ENCODE measurements at regions not wholly inside any gene's neighbourhood (a gene's known extent, or its start where the extent isn't known, plus 50 kb on each side); places are given as distances from the start of the nearest gene placed in this dataset.

DNA sequence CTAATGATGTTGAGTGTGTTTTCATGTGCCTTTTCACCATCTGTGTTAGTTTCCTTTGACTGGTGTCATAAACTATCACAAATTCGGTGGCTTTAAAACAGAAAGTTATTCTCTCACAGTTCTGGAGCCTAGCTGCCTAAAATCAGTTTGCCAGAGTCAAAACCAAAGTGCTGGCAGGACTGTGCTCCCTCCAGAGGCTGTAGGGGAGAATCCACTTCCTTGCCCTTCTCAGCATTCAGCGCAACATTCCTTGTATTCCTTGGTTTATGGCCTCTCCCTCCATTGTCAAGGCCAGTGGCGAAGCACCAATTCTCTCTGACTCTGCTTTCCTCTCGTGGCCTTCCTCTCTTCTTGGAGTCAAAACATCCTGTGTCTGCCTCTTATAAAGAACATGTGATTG, 174.2 kb upstream of the PDE3A start:
- DNase-seq (ENCODE audit: low spot score), result no peak

DNA sequence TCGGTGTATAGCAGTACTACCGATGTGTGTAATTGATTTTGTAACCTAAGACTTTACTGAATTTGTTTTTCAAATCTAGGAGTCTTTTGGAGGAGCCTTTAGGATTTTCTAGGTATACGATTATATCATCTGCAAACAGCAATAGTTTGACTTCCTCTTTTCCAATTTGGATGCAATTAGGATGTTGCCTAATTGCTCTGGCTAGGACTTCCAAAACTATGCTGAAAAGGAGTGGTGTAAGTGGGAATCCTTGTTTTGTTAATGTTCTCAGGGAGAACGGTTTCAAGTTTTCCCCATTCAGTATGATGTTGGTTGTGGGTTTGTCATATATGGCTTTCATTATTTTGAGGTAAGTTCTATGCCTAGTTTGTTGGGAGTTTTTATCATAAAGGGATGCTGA, 171.6 kb upstream of the PDE3A start:
- DNase-seq (ENCODE audit: low spot score), result no peak

DNA sequence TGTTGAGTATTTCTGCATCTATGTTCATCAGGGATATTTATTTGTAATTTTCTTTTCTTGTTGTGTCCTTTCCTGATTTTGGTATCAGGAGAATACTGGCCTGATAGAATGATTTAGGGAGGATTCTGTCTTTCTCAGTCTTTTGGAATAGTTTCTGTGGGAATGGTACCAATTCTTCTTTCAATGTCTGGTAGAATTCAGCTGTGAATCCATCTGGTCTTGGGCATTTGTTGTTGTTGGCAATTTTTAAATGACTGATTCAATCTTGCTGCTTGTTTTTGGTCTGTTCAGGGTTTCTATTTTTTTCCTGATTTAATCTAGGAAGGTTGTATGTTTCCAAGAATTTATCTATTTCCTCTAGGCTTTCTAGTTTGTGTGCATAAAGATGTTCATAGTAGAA, 170.9 kb upstream of the PDE3A start:
- DNase-seq (ENCODE audit: low spot score), result no peak

DNA sequence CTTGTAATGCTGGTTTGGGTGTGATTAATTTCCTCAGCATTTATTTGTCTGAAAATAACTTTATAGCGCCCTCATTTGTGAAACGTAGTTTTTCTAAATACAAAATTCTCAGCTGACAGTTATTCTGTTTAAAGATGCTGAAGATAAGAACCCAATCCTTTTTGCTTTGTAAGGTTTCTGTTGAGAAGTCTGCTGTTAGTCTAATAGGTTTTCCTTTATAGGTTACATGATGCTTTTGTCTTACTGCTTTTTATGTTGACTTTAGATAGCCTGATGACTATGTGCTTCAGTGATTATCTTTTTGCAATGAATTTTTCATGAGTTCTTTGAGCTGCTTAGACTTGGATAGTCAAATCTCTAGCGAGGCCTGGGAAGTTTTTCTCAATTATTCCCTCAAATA, 168.6 kb upstream of the PDE3A start:
- no peak for DNase-seq (ENCODE audit: low spot score)

DNA sequence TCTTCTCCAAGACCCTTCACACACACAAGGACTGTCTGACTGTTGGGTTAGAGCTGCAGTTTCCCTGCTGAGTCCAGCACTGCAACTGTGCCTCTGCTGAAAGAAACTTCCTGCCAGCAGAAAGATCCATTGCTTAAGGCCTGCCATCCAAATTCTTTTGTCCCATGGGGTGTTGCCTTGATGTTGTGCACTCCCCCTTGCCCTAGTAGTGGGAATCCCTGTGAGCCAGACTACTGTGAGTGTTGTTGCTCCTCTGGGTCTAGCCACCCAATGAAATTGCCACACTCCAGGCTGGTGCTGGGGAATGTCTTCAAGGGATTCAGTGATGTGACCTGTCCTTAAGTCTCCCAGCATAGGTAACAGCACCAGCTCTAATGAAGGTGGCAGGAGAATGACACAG, 166.6 kb upstream of the PDE3A start:
- no peak for DNase-seq (ENCODE audit: low spot score)

DNA sequence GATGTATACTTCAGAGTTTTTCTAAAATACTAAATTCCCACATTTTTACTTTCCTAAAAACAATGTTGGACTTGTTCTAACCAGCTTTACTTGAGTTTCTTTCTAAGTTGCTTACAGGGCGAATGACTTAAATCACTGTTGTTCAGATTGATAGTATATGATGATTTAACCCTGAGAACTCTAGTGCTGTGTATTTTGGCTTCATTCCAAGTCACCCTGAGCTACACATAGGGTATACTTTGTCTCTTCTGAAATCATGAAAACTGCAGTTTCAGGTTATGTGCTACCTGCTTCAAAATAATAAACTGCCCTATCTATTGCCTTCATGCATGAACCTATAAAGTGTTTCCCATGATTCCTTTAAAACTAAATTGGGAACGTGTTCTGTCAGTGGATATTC, 162.5 kb upstream of the PDE3A start:
- DNase-seq (ENCODE audit: low spot score), result no peak

DNA sequence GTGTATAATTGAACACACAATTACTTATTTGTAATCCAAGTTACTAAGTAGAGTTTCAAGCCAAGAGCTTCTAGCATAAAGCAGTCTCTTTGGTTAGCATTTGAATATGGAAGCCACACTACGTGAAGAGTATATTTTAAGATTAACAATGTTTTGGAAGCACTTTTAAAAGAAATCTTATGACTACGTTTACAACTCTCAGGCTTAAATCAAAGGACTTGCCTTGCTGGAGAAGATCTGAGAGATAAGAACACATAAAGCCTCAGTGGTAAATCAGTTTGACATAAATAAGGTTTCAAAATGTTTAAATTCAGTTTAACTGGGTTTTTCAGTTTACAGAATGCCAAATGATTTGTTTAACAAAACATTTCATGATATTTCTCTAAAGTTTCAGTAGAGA, 161.9 kb upstream of the PDE3A start:
- DNase-seq (ENCODE audit: low spot score), result no peak

DNA sequence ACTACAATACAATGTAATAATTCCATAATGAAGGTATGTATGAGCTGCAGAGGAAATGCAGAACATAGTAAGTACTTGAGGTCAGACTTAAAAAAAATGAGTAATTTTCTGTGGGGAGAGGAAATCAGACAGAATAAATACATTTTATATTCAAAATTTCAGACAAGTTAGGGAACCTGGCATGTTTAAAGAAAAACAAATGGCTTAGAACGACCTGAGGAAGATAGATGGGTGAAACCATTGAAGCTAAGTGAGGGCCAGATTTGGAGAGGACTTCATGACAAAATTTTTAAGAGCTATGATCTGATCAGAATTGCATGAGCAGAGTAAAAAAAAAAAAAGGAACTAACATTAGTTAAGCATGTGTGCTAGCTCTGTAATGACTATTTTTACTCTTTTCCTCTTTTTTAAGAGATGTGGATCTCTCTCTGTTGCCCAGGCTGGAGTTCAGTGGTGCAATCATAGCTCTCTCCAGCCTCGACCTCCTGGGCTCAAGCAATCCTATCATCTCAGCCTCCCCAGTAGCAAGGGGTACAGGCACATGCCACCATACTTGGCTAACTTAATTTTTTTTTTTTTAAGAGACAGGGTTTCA, 157.6 kb upstream of the PDE3A start:
- peak; percentile 30 for DNase-seq (ENCODE audit: low spot score)

DNA sequence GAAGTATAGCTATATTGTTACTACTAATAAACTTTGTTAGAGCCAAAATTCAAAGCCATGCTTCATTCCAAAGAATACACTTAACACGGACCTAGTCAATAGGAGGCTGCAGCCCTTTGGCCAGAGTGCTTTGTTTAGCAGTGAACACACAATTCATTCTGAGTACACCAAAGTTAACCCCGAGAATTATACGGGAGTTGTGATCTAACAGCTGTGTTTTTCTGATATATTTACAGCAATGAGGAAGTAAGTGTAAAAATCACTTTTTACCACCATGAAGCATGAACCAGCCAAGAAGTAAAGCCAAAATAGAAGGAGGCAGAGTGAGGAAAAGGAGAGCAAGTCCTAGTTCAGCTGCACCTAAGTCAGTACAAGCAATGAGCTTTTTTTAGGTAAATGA, 156.8 kb upstream of the PDE3A start:
- DNase-seq (ENCODE audit: low spot score), result peak; percentile 37

DNA sequence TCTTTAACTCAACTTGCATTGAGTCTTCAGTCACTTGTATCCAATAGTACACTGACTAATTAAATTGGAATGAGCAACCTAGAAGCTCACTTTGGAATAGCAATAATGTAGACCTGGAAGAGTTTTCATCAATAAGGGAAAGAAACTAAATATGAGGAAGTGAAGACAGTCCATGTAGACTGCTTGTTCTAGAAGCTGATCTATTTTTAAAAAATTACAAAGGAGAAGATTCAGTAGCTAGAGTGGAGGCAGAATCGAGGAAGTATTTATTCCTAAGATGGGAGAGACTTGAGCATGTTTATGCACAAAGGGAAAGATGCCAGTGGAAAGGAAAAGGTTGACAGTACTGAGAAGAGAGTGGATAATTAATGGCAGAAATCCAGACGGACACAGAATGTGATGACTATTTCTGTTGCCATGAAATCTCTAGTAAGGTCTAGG, 156.3 kb upstream of the PDE3A start:
- DNase-seq (ENCODE audit: low spot score), result peak; percentile 69

DNA sequence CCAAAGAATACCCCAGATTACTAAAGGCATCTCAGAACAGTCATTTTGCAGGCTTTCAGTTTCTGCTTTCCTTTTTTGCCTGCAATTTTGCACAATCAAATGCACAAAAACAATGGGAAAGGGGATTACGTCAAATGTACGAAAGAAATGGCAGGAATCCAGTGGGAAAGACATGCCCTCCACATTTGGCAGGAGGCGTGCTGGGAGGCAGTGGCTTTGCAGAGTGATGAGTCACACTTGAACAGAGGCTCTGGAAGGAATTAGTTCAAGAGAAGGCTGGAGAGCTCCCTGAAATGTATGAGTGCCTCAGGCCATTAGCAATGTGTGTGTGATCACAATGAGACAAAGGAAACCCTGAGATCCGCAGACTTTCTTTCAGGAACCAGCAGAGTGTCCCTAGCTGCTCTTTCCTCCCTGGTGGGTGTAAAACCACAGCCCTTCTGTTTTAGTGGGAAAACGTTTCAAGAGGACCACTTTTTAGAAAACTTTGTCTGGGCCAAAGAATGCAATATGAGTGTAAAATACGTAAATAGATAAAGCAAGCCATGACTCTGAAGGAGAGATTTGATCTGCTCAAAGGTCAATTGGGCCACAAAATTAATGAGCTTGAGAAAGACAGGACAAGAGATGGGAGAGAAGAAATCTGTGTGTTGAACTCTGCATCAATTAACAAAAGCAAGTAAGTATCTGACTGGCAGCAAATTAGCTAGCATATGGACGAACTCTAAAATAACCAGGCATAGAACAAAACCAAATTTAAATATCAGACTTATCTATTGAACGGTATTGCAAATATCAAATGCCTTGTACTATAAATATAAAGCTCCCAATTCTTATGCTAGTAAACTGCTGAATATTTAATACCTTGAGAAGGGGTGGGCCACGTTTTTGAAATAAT, 155.4 kb upstream of the PDE3A start:
- DNase-seq (ENCODE audit: low spot score), result peak; percentile 90

DNA sequence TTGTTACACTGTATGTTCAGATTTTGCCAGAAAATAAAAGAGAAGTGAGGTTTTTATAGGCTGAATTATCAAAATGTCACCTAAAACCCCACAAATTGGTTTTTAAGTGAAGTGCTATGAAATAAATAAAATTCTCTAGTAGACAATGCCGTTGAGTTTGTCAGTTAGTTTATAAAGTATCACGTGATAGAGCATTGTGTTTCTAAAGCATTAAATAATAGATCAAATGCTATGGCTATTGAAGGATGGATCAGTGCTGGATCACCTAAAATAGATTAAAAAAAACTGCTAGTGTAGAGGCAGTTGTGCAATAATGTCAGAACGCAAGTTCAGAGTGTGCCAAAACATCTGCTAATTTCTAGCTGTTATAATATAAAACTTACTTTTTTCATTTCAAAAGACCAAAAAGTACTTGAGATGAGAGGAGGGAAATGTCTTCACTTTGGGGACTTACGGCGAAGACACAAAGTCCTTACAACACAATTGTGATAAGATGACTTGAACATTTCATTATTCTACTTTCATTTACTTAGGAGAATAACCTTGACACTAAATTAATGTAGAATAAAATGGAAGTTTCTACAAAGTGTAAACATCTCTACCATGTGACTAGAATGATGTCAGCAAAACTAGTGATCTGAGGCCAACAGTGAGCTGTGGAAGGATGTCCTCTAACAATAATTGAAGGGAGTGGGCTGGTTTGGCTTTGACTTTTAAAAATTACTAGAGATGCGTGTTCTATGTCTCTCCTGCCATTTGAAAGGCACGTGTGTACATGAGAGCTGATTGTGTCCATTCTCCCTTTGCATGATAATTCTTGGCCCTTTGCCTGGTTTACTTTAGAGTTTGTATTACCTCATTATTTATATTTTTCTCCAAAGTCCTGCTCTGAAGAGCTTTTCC, 154.4 kb upstream of the PDE3A start:
- no peak for DNase-seq (ENCODE audit: low spot score)

DNA sequence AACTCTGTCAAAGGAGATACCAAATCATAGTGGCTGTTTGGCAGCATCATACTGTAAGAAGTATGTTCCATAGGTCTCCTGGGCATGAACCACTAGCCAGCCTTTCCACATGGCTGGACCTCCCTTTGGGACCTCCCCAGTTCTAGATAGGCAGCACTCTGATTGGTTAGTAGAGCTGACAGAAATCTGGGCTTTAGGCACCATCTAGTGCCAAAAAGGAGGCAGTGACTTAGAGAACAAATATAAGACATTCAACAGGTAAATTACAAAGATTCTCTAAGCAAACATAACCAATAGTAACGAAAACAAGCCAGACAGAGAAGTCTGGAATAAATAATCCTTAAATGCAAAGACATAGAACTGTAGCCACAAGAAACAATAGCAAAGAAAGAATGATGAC, 148.0 kb upstream of the PDE3A start:
- no peak for DNase-seq (ENCODE audit: low spot score)

DNA sequence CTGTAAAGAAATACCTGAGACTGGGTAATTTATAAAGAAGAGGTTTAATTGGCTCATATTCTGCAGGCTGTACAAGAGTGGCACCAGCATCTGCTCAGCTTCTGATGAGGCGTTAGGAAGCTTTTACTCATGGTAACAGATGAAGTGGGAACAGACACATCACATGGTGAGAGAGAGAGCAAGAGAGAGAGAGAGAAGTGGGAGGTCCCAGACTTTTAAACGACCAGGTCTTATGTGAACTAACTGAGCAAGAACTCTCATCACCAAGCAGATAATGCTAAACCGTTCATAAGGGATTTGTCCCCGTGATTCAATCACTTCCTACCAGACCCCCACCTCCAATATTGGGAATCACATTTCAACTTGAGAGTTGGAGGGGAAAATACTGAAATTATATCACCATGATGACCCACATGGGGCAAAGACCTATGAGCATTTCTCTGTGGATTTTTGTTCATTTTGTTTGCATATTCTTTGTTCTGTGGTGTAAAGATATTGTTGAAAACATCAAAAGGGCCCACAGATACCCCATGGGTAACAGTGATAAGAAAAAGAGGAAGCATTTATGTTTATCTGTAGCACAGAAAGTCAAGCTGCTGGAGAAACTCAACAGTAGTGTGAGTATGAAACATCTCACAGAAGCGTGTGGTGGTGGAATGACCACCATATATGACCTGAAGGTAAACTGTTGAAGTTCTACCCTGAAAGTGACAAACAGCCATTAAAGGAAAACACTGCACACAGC, 135.2 kb upstream of the PDE3A start:
- DNase-seq (ENCODE audit: low spot score), result no peak

DNA sequence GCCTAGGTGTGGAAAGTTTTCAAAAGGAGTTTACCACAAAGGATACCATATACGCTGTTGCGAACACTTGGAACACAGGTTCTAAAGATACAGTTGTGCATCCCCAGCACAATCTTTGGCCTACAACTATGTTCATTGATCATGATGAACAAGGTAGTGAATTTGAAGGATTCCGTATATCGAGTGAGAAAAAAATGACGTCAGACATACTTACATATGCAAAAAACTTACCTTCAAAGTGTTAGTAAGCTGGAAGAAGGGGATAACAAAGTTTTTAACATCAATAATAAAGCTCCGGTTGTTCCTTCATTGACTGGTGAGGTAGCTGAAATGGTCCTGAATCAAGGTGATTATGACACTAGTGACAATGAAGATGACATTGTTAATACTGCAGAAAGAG, 133.9 kb upstream of the PDE3A start:
- DNase-seq (ENCODE audit: low spot score), result no peak

DNA sequence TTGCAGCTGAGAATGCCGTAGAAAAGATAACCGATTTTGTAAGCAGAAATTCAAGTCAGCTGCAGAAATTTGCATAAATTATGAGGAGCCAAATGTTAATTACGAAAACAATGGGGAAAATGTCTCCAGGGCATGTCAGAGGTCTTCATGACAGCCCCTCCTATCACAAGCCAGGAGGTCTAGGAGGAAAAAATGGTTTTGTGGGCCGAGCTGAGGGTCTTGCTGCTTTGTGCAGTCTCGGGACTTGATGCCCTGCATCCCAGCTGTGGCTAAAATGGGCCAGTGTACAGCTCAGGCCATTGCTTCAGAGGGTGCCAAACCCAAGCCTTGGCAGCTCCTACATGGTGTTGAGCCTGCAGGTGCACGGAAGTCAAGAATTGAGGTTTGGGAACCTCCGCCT, 131.2 kb upstream of the PDE3A start:
- DNase-seq (ENCODE audit: low spot score), result no peak

DNA sequence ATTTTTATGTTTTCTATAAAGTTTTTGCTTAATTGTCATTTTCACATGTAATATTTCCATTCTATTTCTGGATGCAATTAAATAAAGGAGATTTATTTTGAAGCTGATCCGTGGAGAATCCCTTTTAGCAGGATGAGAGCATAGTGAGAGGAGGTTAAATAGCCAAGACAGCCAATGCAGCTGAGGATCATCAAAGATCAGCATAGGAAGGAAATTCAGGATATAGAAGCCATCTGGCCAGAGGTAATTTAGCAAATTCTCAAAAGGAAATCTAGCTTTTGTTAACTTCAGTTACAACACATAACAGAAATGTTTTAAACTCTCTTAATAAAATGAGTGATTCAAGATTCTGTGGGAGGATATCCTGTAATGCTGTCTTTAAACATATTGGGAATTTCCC, 122.8 kb upstream of the PDE3A start:
- DNase-seq (ENCODE audit: low spot score), result no peak

DNA sequence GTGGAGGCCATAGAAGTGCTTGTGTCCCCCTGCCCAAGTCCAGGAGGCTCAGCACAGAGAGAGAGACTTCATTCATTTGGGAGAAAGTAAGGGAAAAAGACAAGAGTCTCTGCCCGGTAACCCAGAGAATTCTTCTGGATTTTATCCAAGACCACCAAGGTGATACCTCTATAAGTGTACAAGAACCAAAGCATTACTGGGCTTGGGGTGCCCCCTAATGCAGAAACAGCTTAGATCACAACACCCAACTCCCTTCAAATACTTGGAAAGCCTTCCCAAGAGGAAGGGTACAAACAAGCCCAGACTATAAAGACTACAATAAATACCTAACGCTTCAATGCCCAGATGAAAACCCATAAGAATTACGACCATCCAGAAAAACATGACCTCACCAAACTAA, 119.7 kb upstream of the PDE3A start:
- DNase-seq (ENCODE audit: low spot score), result no peak

DNA sequence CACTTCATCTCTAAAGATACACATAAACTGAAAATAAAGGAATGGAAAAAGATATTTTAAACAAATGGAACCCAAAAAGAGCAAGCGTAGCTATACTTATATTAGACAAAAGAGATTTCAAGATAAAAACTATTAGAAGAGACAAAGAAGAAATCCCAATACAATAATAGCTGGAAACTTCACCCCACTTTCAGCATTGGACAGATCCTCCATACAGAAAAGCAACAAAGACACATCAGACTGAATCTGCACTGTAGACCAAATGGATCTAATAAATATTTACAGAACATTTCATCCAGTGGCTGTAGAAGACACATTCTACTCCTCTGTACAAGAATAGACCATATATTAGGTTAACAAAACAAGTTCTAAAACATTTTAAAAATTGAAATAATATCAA, 117.6 kb upstream of the PDE3A start:
- no peak for DNase-seq (ENCODE audit: low spot score)

DNA sequence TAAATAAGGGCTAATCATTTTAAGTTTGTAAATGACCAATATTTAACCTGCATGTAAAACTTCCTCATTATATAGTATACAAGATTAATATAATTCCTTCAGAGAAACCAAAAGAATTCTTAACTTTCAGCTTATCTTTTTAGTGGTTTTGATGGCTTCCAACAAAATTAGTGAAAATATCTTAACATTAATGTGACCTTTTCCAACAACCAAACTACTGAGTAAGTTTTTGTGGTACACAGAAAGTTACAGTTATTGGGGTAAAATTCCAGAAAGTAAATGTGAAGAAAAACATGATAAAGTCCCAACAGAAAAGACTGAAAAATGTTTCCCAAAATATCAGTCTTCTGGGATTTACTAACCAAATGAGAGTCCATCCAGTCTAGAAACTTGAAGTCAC, 111.0 kb upstream of the PDE3A start:
- no peak for DNase-seq (ENCODE audit: low spot score)

DNA sequence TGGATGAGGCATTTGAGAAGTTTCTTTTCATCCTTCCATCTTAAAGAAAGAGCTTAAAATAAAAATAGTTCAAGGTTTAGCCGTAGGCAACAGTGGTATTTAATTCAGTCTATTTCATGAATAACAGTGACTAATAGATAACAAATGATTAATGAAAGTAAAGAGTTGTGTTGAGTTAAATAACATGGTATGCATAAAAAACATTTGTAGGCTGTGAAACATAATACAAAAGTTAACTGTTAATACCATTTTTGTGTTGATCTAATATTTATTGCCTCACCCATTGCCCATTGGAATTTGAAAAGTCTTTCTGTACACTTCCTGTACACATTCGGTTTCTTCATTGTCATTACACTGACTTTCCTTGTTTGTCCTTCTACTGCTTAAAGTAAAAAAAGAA, 108.6 kb upstream of the PDE3A start:
- no peak for DNase-seq (ENCODE audit: low spot score)

DNA sequence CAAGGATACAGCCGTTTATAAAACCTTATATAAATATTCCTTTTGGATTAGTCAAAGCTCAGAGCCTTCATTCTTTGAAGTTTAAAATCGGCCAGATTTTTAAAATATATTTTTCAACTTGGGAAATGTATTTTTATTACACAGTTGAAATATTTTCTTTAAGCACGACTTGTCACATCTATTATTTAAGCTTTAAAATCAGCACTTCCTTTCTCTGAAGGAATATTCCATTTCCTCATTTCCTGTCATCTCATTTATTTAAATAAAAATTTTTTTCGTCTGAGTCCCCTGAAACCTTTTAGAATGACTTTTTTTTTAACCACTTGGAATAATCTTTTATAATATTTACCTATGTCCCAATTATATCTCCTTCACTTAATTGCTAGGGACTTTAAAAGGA, 107.5 kb upstream of the PDE3A start:
- DNase-seq (ENCODE audit: low spot score), result no peak

Measured in pons (tissue), 1 donor.